ENCODE measurements at regions not wholly inside any gene's neighbourhood (a gene's known extent, or its start where the extent isn't known, plus 50 kb on each side); places are given as distances from the start of the nearest gene placed in this dataset.

DNA sequence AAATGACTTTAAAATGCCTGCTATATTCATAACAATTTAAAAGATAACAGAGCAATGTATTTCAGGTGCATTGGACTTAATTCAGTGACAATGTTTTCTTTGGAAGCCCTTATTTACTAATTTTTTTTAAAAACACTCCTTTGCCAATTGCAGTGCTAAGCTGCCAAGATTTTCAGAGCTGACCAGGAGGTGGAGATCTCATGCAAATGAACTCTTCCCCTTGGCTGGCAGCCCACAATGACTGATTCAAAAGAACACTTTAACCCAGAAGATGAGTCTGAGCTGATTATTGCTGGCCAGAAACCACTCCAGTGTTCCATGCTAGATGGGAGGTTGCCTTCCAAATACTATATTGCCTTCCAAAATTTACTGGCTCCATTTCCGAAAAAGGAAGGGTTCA lies 128.3 kb upstream of the CCNH start:
- TF ChIP-seq EZH2 (IDR thresholded peaks at IDR 0.05; ENCODE audit: low read length, missing control alignments) (no peak), CTCF (conservative IDR thresholded peaks at IDR 0.05 in 1 of 2, IDR thresholded peaks at IDR 0.05 in 1 of 2; ENCODE audit: low read depth in 1 of 2, low read length in 2 of 2) (no peak)
